ENCODE measurements at regions not wholly inside any gene's neighbourhood (a gene's known extent, or its start where the extent isn't known, plus 50 kb on each side); places are given as distances from the start of the nearest gene placed in this dataset.

DNA sequence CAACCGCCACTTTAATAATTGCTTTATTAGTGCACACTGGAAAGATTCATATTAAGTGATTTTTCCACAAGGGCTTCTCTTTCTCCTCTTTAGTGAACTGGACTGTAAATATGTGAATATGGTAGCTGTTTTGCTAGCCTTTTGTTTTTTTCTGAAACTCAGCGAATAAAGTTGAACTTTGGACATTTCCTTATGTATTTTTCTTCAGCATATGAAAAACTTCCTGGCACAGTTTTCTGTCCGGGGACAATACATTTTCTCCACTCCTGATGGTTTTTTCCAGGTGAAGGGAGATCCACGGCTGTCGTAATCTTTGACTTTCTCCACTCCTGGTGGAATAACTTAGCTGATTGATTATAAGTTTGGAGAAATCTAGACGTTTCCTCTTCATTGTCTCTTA is 457.4 kb upstream of the FAT1 start:
- ChIA-PET POLR2A (no interaction called here), CTCF (no interaction called here)
- Mint-ChIP-seq H3K4me1 (ENCODE audit: low read depth) (no peaks in the 10 kb centered on the region), H3K9me3 (ENCODE audit: insufficient read depth) (no peaks in the 10 kb centered on the region), H3K4me3 (no peak overlapping the region), H3K27me3 (ENCODE audit: low read depth) (no peaks in the 10 kb centered on the region), H3K36me3 (ENCODE audit: low read depth) (no peaks in the 10 kb centered on the region), H3K27ac (no peak overlapping the region)
- ATAC-seq (no peak), DNase-seq (no peak)

DNA sequence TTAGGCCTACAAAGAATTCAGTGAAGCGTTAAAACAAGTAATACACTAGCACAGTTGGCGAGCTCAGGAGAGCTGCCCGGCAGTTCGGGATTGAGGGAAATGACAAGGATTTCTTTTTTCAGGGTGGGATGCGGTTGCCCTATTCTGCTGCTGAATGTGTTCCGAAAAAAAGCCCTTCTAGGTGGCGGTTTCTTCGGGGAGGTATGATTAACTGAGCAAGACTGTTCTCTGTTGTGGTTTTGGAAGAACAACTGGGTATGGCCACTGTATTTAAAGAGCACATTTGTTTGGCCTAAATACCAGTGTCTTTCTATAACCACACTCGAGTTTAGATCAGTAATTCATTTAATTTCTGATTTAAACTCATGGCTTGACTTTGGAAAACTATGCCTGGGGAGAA is 459.7 kb upstream of the FAT1 start:
- ChIA-PET POLR2A (no interaction called here), CTCF (no interaction called here)
- Mint-ChIP-seq H3K4me1 (ENCODE audit: low read depth) (no peaks in the 10 kb centered on the region), H3K4me3 (no peak overlapping the region), H3K27me3 (ENCODE audit: low read depth) (no peaks in the 10 kb centered on the region), H3K9me3 (ENCODE audit: insufficient read depth) (peaks cover 2% of the 10 kb centered on the region), H3K36me3 (ENCODE audit: low read depth) (no peaks in the 10 kb centered on the region), H3K27ac (no peak overlapping the region)
- DNase-seq (no peak), ATAC-seq (no peak)

DNA sequence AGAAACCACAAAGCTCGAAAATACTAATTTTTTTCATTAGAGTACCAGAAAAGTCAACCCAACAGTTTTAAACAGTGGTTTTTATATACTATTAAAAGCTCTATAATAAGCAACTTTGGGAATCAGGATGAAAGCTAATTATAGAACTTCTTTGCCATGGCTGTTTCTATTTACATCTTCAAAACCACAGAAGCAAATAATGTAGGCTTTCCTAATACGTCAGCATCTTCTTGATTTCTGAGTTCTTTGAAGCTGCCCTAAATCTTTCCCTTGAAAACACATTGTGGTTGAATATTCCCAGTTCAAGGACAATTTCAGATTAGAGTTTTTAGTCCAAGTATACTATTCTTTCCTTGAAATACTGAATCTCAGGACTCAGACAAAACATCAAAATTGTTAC is 460.2 kb upstream of the FAT1 start:
- no peaks in the 10 kb centered on the region for H3K36me3 Mint-ChIP-seq (ENCODE audit: low read depth)
- ATAC-seq (no peak), DNase-seq (no peak)
- H3K27ac Mint-ChIP-seq, result no peak overlapping the region
- H3K4me1 Mint-ChIP-seq (ENCODE audit: low read depth), result no peaks in the 10 kb centered on the region
- H3K9me3 Mint-ChIP-seq (ENCODE audit: insufficient read depth), result peaks cover 3% of the 10 kb centered on the region
- CTCF ChIA-PET, result no interaction called here
- no peaks in the 10 kb centered on the region for H3K27me3 Mint-ChIP-seq (ENCODE audit: low read depth)
- POLR2A ChIA-PET, result no interaction called here
- no peak overlapping the region for H3K4me3 Mint-ChIP-seq

GRCh38 chr4:187184508-187184907 is 460.9 kb upstream of the FAT1 start:
- no peak for ATAC-seq
- Mint-ChIP-seq H3K9me3 (ENCODE audit: insufficient read depth) (peaks cover 3% of the 10 kb centered on the region), H3K27me3 (ENCODE audit: low read depth) (no peaks in the 10 kb centered on the region), H3K4me3 (no peak overlapping the region), H3K36me3 (ENCODE audit: low read depth) (no peaks in the 10 kb centered on the region), H3K4me1 (ENCODE audit: low read depth) (no peaks in the 10 kb centered on the region), H3K27ac (no peak overlapping the region)
- POLR2A ChIA-PET, result no interaction called here
- DNase-seq, result no peak
- CTCF ChIA-PET, result no interaction called here

- CTCF ChIA-PET, result no interaction called here
- H3K4me3 Mint-ChIP-seq, result no peak overlapping the region
- no peaks in the 10 kb centered on the region for H3K36me3 Mint-ChIP-seq (ENCODE audit: low read depth)
- H3K27me3 Mint-ChIP-seq (ENCODE audit: low read depth), result no peaks in the 10 kb centered on the region
- POLR2A ChIA-PET, result no interaction called here
- H3K27ac Mint-ChIP-seq, result no peak overlapping the region
- H3K9me3 Mint-ChIP-seq (ENCODE audit: insufficient read depth), result peaks cover 3% of the 10 kb centered on the region
- no peaks in the 10 kb centered on the region for H3K4me1 Mint-ChIP-seq (ENCODE audit: low read depth)
- ATAC-seq, result no peak
- DNase-seq, result no peak
Observed at GRCh38 chr4:187188118-187188517, 464.5 kb upstream of the FAT1 start.

DNA sequence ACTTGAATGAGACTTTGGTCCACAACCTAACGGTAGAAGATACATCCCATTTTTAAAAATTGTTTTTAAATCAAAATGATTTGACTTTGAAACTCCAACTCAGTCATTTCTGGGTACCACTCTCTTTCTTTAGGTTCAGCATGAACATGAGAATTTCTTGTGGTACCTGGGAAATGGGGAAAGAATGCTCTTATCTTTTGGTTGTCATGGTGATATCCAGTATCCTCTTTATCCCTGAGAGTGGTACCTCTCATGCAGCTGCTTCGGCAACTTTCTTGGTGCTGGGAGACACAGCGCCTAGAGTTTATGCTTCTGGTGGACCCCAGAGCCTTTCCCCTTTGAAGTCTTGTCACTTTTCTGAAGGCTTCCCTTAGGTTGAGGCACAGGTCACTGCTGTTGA is 465.1 kb upstream of the FAT1 start:
- no peaks in the 10 kb centered on the region for H3K27me3 Mint-ChIP-seq (ENCODE audit: low read depth)
- no peak for ATAC-seq
- no peak overlapping the region for H3K27ac Mint-ChIP-seq
- ChIA-PET POLR2A (no interaction called here), CTCF (no interaction called here)
- peaks cover 6% of the 10 kb centered on the region for H3K9me3 Mint-ChIP-seq (ENCODE audit: insufficient read depth)
- H3K4me3 Mint-ChIP-seq, result no peak overlapping the region
- H3K4me1 Mint-ChIP-seq (ENCODE audit: low read depth), result no peaks in the 10 kb centered on the region
- no peak for DNase-seq
- H3K36me3 Mint-ChIP-seq (ENCODE audit: low read depth), result no peaks in the 10 kb centered on the region

GRCh38 chr4:187190390-187190789 is 466.7 kb upstream of the FAT1 start:
- H3K36me3 Mint-ChIP-seq (ENCODE audit: low read depth), result no peaks in the 10 kb centered on the region

DNA sequence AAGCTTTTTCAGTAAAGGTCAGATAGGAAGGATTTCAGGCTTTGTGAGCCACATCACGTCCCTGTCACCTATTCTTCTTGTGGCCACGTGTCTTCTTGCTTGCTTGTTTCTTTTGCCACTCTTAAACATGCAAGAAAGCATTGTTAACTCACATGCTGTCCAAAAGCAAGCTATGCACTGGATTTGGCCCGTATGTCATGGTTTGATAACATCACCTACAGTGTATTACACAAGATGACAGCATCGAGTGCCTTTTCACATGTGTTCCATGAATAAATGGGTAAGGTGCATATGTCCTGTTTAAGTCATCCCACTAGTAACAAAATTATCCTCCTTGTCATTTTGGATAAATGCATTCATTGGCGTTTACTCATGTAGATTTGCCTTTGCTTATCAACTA is 468.0 kb upstream of the FAT1 start:
- Mint-ChIP-seq H3K4me1 (ENCODE audit: low read depth) (no peaks in the 10 kb centered on the region), H3K27me3 (ENCODE audit: low read depth) (no peaks in the 10 kb centered on the region), H3K4me3 (no peak overlapping the region), H3K36me3 (ENCODE audit: low read depth) (no peaks in the 10 kb centered on the region), H3K9me3 (ENCODE audit: insufficient read depth) (peaks cover 11% of the 10 kb centered on the region), H3K27ac (no peak overlapping the region)
- POLR2A ChIA-PET, result no interaction called here
- ATAC-seq (no peak), DNase-seq (no peak)
- CTCF ChIA-PET, result no interaction called here

More at GRCh38 chr4:187190390-187190789, 466.7 kb upstream of the FAT1 start:
- POLR2A ChIA-PET, result no interaction called here
- DNase-seq, result no peak
- Mint-ChIP-seq H3K4me3 (no peak overlapping the region), H3K27me3 (ENCODE audit: low read depth) (no peaks in the 10 kb centered on the region), H3K9me3 (ENCODE audit: insufficient read depth) (peaks cover 11% of the 10 kb centered on the region), H3K27ac (no peak overlapping the region), H3K4me1 (ENCODE audit: low read depth) (no peaks in the 10 kb centered on the region)
- ATAC-seq, result no peak
- CTCF ChIA-PET, result no interaction called here

DNA sequence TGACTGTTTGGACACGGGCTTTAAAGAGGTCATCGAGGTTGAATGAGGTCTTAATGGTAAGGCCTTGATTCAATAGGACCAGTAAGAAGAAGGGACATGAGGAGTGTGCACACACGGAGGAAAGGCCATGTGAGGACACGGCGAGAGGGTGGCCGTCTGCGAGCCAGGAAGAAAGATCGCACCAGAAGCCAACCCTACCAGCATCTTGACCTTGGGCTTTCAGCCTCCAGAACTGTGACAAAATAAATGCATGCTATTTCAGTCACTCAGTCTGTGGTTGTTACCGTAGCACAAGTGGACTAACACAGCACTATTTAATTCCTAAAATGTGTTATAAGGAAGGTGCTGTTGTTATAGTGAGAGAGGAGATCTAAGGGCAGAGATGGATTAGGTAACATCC is 468.6 kb upstream of the FAT1 start:
- ChIA-PET CTCF (no interaction called here), POLR2A (no interaction called here)
- DNase-seq (no peak), ATAC-seq (no peak)
- H3K27ac Mint-ChIP-seq, result no peak overlapping the region
- H3K4me1 Mint-ChIP-seq (ENCODE audit: low read depth), result no peaks in the 10 kb centered on the region
- peaks cover 11% of the 10 kb centered on the region for H3K9me3 Mint-ChIP-seq (ENCODE audit: insufficient read depth)
- no peak overlapping the region for H3K4me3 Mint-ChIP-seq
- H3K36me3 Mint-ChIP-seq (ENCODE audit: low read depth), result no peaks in the 10 kb centered on the region
- no peaks in the 10 kb centered on the region for H3K27me3 Mint-ChIP-seq (ENCODE audit: low read depth)

DNA sequence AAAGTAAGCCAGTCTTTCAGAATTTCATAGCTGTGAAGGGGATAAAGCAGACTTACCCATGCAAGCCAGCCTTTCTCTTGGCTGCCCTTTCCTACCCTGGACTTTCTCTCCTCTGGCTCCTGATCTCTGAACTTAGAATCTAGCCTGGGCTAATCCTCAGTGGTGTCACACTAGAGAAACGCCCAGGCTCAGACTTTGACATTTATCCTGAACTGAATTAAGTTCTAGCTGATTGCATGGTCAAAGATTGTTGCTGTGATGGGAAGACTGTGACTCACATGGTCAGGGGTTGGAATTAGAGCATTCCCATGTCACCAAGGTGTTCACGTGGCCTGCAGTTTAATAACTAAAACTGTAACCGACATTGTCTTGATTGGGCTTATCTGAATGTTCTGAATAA is 469.5 kb upstream of the FAT1 start:
- no peaks in the 10 kb centered on the region for H3K36me3 Mint-ChIP-seq (ENCODE audit: low read depth)
- ATAC-seq, result no peak
- H3K27me3 Mint-ChIP-seq (ENCODE audit: low read depth), result no peaks in the 10 kb centered on the region
- ChIA-PET CTCF (no interaction called here), POLR2A (no interaction called here)
- peaks cover 11% of the 10 kb centered on the region for H3K9me3 Mint-ChIP-seq (ENCODE audit: insufficient read depth)
- H3K4me3 Mint-ChIP-seq, result no peak overlapping the region
- no peaks in the 10 kb centered on the region for H3K4me1 Mint-ChIP-seq (ENCODE audit: low read depth)
- DNase-seq, result no peak
- H3K27ac Mint-ChIP-seq, result no peak overlapping the region

DNA sequence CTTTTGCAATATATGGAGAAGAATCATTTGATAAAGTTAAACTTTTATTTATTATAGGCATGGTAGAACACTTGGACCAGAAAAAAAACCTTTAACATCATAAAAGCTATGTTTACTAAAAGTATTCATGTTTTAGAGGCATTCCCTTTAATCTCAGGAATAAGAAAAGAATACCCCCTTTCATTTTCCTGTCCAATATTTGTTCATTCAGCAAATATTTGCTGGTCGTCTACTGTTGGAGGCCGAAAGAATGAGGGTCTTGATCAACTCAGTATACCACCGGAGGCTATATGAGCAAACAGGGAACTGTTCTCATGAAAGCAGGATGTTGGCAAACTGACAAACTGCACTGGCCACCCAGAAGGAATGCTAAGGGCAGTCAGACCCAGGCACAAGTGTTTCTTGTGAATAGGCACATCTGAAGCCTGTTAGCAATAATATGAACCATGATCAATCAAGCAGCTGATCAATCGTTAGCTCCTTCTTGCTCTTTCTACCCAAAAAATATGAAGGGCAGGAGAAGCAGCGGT is 480.8 kb upstream of the FAT1 start:
- DNase-seq (no peak), ATAC-seq (no peak)
- ChIA-PET CTCF (no interaction called here), POLR2A (no interaction called here)
- peaks cover 8% of the 10 kb centered on the region for H3K9me3 Mint-ChIP-seq (ENCODE audit: insufficient read depth)
- H3K4me3 Mint-ChIP-seq, result no peak overlapping the region
- no peaks in the 10 kb centered on the region for H3K36me3 Mint-ChIP-seq (ENCODE audit: low read depth)
- H3K27me3 Mint-ChIP-seq (ENCODE audit: low read depth), result no peaks in the 10 kb centered on the region
- H3K27ac Mint-ChIP-seq, result no peak overlapping the region
- no peaks in the 10 kb centered on the region for H3K4me1 Mint-ChIP-seq (ENCODE audit: low read depth)

GRCh38 chr4:187207931-187208330 is 484.3 kb upstream of the FAT1 start:
- H3K9me3 Mint-ChIP-seq (ENCODE audit: insufficient read depth), result peaks cover 25% of the 10 kb centered on the region
- H3K4me1 Mint-ChIP-seq (ENCODE audit: low read depth), result no peaks in the 10 kb centered on the region
- H3K4me3 Mint-ChIP-seq, result no peak overlapping the region
- DNase-seq (no peak), ATAC-seq (no peak)
- H3K36me3 Mint-ChIP-seq (ENCODE audit: low read depth), result no peaks in the 10 kb centered on the region
- no peaks in the 10 kb centered on the region for H3K27me3 Mint-ChIP-seq (ENCODE audit: low read depth)
- H3K27ac Mint-ChIP-seq, result no peak overlapping the region
- CTCF ChIA-PET, result no interaction called here
- POLR2A ChIA-PET, result no interaction called here

DNA sequence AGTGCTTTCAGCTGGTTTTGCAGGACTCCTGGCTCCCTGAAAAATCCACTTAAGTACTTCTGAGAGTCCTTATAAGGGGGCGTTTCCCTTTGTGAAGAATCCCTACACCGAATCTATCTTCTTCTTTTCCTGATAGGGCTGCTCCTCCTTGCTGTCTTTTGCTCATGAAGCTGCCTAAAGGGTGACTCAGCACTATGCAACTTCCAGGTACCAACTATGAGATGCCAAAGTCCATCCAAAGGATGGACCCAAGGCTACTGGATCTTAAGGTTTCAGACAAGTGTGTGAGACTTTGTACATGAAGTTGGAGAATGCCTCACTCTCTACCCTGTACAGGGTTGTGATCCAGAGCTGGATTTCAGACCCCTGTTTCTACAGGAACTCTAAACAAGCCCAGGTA is 485.0 kb upstream of the FAT1 start:
- DNase-seq (no peak), ATAC-seq (no peak)
- no peak overlapping the region for H3K4me3 Mint-ChIP-seq
- POLR2A ChIA-PET, result no interaction called here
- H3K9me3 Mint-ChIP-seq (ENCODE audit: insufficient read depth), result peaks cover 24% of the 10 kb centered on the region
- CTCF ChIA-PET, result no interaction called here
- H3K27ac Mint-ChIP-seq, result no peak overlapping the region
- no peaks in the 10 kb centered on the region for H3K27me3 Mint-ChIP-seq (ENCODE audit: low read depth)
- H3K36me3 Mint-ChIP-seq (ENCODE audit: low read depth), result no peaks in the 10 kb centered on the region
- H3K4me1 Mint-ChIP-seq (ENCODE audit: low read depth), result no peaks in the 10 kb centered on the region
